ENCODE measurements at regions not wholly inside any gene's neighbourhood (a gene's known extent, or its start where the extent isn't known, plus 50 kb on each side); places are given as distances from the start of the nearest gene placed in this dataset.

GRCh38 chr11:91981995-91982394 is 242.6 kb upstream of the FAT3 start:
- TF ChIP-seq EGR1 (IDR thresholded peaks at IDR 0.05): no peak
- no peak for TF ChIP-seq REST (IDR thresholded peaks at IDR 0.05; ENCODE audit: low read depth)
- no peak for TF ChIP-seq EP300 (IDR thresholded peaks at IDR 0.05; ENCODE audit: borderline replicate concordance)
- TF ChIP-seq TAF1 (IDR thresholded peaks at IDR 0.05; ENCODE audit: low read depth): no peak

All from Ishikawa (cell line).